ENCODE measurements at regions not wholly inside any gene's neighbourhood (a gene's known extent, or its start where the extent isn't known, plus 50 kb on each side); places are given as distances from the start of the nearest gene placed in this dataset.

DNA sequence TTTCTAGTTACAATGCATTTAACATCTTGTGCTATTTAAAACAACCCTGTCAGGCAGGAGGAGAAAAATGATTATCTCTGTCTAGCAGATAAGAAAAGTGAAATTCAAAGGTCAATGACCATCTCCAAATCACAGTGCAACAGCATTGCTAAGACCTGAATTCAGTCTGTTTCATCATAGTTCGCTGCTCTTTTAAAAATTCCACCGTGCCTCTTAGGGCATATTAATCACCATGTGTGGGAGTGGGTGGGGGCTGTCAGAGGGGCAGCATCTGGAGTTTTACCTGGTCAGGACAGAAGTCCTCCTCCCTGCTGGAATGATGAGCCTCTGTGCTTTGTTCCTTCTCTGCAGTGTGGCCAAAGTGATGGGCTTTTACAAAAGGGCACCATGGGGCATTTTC is 418.7 kb upstream of the RGPD4 start:
- DNase-seq = no peak
- Histone ChIP-seq H2AFZ (no peak overlapping the region), H4K20me1 (ENCODE audit: insufficient read depth) (no peaks in the 10 kb centered on the region), H3K9me3 (ENCODE audit: insufficient read depth, low read depth) (no peaks in the 10 kb centered on the region), H3K27ac (no peak overlapping the region), H3K36me3 (ENCODE audit: low read depth) (no peaks in the 10 kb centered on the region), H3K4me2 (no peak overlapping the region), H3K4me3 (no peak overlapping the region), H3K27me3 (ENCODE audit: insufficient read depth, low read depth) (no peaks in the 10 kb centered on the region), H3K9me2 (ENCODE audit: insufficient read depth) (no peaks in the 10 kb centered on the region; the same call in 1 of the 2 replicates), H3K4me1 (replicated peaks; ENCODE audit: insufficient read depth) (no peaks in the 10 kb centered on the region), H3F3A (ENCODE audit: insufficient read depth, low read depth) (no peaks in the 10 kb centered on the region), H3K79me2 (ENCODE audit: low read depth) (no peaks in the 10 kb centered on the region)
- intact Hi-C loops (cut with micrococcal nuclease; ENCODE audit: unreplicated experiment) = no loop called here
- POLR2A ChIA-PET (ENCODE audit: unreplicated experiment) = no interaction called here
- BruUV-seq (replicated peaks) = no TSS peak
- TF ChIP-seq, protein P1, sequence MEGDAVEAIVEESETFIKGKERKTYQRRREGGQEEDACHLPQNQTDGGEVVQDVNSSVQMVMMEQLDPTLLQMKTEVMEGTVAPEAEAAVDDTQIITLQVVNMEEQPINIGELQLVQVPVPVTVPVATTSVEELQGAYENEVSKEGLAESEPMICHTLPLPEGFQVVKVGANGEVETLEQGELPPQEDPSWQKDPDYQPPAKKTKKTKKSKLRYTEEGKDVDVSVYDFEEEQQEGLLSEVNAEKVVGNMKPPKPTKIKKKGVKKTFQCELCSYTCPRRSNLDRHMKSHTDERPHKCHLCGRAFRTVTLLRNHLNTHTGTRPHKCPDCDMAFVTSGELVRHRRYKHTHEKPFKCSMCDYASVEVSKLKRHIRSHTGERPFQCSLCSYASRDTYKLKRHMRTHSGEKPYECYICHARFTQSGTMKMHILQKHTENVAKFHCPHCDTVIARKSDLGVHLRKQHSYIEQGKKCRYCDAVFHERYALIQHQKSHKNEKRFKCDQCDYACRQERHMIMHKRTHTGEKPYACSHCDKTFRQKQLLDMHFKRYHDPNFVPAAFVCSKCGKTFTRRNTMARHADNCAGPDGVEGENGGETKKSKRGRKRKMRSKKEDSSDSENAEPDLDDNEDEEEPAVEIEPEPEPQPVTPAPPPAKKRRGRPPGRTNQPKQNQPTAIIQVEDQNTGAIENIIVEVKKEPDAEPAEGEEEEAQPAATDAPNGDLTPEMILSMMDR (conservative IDR thresholded peaks at IDR 0.05) = no peak
- no peak for TF ChIP-seq EZH2 (IDR thresholded peaks at IDR 0.05; ENCODE audit: low read depth)
- CTCF ChIA-PET = no interaction called here

- Histone ChIP-seq H4K20me1 (ENCODE audit: insufficient read depth) (no peaks in the 10 kb centered on the region), H3K36me3 (ENCODE audit: low read depth) (no peaks in the 10 kb centered on the region), H2AFZ (no peak overlapping the region), H3K4me1 (replicated peaks; ENCODE audit: insufficient read depth) (no peaks in the 10 kb centered on the region), H3K27ac (no peak overlapping the region), H3K9me3 (ENCODE audit: insufficient read depth, low read depth) (no peaks in the 10 kb centered on the region), H3F3A (ENCODE audit: insufficient read depth, low read depth) (no peaks in the 10 kb centered on the region), H3K4me3 (no peak overlapping the region), H3K79me2 (ENCODE audit: low read depth) (no peaks in the 10 kb centered on the region), H3K4me2 (no peak overlapping the region), H3K27me3 (ENCODE audit: insufficient read depth, low read depth) (no peaks in the 10 kb centered on the region), H3K9me2 (ENCODE audit: insufficient read depth) (no peaks in the 10 kb centered on the region; the same call in 1 of the 2 replicates)
- intact Hi-C loops (cut with micrococcal nuclease; ENCODE audit: unreplicated experiment) = no loop called here
- no TSS peak for BruUV-seq (replicated peaks)
- ChIA-PET POLR2A (ENCODE audit: unreplicated experiment) (no interaction called here), CTCF (interaction anchor here (0.6 kb wide), 1 partner anchor 10 kb away, joined by 3 read pairs; no protein-coding TSS in a partner anchor)
- no peak for TF ChIP-seq EZH2 (IDR thresholded peaks at IDR 0.05; ENCODE audit: low read depth)
- TF ChIP-seq, protein P1 (conservative IDR thresholded peaks at IDR 0.05) = no peak
- DNase-seq = no peak
Measured at GRCh38 chr2:107411267-107411666, 415.4 kb upstream of the RGPD4 start.

DNA sequence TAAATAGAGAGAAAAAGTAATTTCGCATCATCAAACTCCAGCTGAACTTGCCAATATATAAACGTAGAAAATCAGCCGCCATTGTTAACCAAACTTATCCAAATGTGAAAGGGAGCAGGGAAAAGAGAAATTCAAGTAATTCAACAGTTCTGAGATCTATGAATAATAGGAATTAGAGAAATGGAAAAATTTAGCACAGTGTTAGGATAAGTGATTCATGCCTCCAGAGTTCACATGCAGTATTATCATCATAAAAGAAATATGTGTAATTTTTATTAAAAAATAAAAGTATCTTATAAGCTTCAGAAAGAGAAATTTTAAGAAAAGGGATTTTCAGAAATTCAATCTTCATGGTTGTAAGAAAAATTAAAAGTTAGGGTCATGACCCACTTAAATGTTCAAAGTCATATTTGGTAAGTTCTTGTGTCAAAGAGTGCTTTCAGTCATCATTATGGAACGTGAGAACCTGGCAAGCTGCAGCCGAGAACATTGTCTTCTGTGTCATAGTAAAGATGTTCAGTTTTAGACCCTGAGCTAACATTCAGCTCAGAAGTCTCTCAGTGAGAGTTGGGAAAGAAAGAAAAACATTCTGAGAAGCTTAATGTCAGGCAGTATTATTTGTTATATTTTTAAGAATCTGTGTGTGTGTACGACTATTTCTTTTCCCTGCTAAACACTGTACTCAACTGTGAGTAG is 414.3 kb upstream of the RGPD4 start:
- H3K4me1 ChIP-seq (replicated peaks; ENCODE audit: insufficient read depth) = no peaks in the 10 kb centered on the region
- BruUV-seq (replicated peaks) = no TSS peak
- no peaks in the 10 kb centered on the region for H3F3A ChIP-seq (ENCODE audit: insufficient read depth, low read depth)
- H3K4me2 ChIP-seq = no peak overlapping the region
- H3K27me3 ChIP-seq (ENCODE audit: insufficient read depth, low read depth) = no peaks in the 10 kb centered on the region
- no peaks in the 10 kb centered on the region for H3K9me3 ChIP-seq (ENCODE audit: insufficient read depth, low read depth)
- intact Hi-C loops (cut with micrococcal nuclease; ENCODE audit: unreplicated experiment) = no loop called here
- no peak overlapping the region for H3K27ac ChIP-seq
- no peak overlapping the region; the same call in 1 of the 2 replicates for H2AFZ ChIP-seq
- ChIA-PET CTCF (no interaction called here), POLR2A (ENCODE audit: unreplicated experiment) (no interaction called here)
- H3K4me3 ChIP-seq = no peak overlapping the region
- TF ChIP-seq, protein P1 (conservative IDR thresholded peaks at IDR 0.05) = no peak
- no peak for TF ChIP-seq EZH2 (IDR thresholded peaks at IDR 0.05; ENCODE audit: low read depth)
- no peak for DNase-seq
- no peaks in the 10 kb centered on the region; the same call in 1 of the 2 replicates for H4K20me1 ChIP-seq (ENCODE audit: insufficient read depth)
- H3K36me3 ChIP-seq (ENCODE audit: low read depth) = no peaks in the 10 kb centered on the region
- no peaks in the 10 kb centered on the region; the same call in 1 of the 2 replicates for H3K9me2 ChIP-seq (ENCODE audit: insufficient read depth)
- H3K79me2 ChIP-seq (ENCODE audit: low read depth) = no peaks in the 10 kb centered on the region
